GM12873 (cell line): ENCODE measurements at regions not wholly inside any gene's neighbourhood (a gene's known extent, or its start where the extent isn't known, plus 50 kb on each side); places are given as distances from the start of the nearest gene placed in this dataset.

Experiments
- TF ChIP-seq, protein P1 (sequence below): IDR thresholded peaks from 2 replicates; pipeline ENCODE4 v1.5.1; 2012; ENCODE audit warnings: low read depth, mild to moderate bottlenecking, moderate library complexity, low read length, control low read depth; ENCODE audit not compliant: insufficient read depth; ENCODE audit errors: missing control alignments

DNA sequence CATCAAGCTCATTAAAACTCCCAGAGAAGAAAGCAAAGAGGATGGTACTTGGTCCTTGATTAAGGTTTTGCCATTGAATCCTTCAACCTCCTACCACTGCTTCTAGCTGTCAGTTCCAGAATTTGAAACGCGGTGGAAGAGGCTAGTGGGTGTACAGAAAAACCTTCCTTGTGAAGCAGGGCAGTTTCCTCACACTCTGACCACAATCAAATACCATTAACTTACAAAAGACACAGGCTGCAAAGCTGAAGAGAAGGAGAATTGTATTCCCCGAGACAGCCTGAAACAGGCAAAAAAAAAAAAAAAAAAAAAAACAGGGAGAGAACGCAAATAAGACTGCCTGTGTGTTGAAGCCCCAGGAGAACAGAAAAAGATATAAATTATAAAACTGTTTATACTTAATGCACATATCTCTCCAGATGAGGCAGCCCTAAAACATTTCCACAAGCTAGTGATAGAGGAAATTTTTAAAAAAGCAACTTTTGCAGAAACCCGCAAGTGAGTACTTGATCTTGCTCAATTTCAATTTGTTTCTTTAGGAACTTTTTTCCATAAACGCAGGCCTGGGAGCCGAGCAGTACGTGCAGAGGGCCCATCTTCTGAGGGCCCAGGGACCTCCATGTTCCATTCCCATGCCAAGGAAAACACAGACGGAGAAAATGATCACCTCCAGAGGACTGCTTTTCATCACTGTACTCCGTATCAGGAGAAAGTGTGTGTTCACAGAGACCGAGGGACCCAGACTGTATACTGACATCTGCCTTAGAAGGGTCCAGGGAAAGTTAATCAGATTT is 218.7 kb upstream of the BLID start:
- TF ChIP-seq, protein P1, sequence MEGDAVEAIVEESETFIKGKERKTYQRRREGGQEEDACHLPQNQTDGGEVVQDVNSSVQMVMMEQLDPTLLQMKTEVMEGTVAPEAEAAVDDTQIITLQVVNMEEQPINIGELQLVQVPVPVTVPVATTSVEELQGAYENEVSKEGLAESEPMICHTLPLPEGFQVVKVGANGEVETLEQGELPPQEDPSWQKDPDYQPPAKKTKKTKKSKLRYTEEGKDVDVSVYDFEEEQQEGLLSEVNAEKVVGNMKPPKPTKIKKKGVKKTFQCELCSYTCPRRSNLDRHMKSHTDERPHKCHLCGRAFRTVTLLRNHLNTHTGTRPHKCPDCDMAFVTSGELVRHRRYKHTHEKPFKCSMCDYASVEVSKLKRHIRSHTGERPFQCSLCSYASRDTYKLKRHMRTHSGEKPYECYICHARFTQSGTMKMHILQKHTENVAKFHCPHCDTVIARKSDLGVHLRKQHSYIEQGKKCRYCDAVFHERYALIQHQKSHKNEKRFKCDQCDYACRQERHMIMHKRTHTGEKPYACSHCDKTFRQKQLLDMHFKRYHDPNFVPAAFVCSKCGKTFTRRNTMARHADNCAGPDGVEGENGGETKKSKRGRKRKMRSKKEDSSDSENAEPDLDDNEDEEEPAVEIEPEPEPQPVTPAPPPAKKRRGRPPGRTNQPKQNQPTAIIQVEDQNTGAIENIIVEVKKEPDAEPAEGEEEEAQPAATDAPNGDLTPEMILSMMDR = no peak

DNA sequence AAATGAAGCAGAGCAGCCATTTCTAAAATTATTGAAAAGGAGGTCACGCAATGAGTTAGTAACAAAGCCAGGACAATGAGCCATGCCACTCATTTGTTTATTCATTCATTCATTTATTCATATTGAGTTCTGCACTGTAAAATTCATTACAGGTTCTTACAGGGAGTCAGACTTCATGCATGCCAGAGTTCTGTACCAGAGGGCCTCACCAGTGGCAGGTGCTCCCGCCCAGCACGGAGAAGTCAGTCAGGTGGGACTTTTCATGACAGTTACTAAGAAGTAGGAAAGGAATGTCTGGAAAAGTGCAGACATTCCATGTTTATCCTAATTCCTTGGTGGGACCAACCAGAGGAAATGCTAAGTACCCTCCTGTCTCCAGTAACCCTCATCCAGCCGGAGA is 217.5 kb upstream of the BLID start:
- TF ChIP-seq, protein P1 = no peak

DNA sequence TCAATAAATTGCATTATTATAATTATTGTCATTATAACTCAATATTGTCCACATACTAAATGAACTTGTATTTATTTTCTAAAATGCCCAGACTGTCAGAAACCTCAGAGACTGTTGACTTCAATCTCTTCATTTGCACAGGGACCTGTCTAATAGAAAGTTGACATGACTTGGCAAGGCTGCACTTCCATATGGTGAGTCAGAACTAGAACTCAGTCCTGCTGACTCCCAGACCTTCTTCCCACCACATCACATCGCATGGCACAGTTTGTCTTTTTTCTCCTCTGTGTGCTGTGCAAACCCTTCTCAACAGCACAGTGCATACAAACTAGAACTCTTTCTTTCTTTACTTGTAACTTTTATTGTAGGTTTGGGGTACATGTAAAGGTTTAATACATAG is 215.1 kb upstream of the BLID start:
- TF ChIP-seq, protein P1 = no peak

DNA sequence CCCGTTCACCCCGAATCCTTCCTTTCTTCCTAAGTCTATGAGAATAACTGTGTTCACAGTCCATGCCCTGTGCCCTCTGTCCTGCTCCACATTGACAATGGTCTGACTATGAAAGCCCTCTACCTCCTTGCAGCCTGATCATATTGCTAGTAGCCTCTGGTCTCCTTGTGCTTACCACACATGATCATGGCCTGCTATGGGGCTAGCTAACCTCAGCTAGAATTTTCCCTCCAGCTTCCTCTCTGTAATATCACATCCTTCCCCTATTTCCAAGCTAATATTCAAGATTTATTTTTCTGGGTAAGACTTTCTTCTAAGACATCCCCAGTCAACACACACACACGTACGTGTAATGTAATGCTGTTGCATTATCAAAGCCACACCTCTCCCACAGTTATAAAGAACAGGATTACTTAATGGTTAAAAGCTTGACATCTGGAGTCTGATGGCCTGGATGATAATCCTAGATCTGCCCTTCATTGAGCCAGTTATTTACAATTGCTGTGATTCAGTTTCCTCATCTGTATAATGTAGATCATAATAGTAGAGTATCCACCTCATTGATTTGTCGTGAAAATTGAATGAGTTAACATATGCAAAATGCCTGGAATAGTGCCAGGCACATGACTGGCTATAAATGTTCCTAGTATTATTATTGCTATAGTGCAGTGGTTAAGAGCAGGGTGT is 214.4 kb upstream of the BLID start:
- TF ChIP-seq, protein P1 = no peak

DNA sequence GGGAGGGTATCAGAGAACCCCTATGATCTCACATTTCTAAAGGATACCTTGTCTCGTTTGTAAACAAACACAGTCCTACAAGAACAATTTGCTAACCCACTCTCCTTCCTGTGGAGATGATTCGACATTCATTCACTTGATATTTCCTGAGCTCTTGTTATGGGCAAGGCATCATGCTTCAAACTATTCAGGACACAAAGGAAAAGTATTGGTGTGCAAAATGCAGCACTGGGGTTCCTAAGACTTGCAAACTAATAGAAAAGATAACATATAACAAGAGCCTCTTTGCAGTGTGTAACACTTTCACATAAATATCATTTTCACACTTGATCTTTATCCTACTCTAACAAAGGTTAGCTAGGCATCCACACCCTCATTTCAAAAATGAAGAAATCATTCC is 211.5 kb upstream of the BLID start:
- TF ChIP-seq, protein P1 = no peak

DNA sequence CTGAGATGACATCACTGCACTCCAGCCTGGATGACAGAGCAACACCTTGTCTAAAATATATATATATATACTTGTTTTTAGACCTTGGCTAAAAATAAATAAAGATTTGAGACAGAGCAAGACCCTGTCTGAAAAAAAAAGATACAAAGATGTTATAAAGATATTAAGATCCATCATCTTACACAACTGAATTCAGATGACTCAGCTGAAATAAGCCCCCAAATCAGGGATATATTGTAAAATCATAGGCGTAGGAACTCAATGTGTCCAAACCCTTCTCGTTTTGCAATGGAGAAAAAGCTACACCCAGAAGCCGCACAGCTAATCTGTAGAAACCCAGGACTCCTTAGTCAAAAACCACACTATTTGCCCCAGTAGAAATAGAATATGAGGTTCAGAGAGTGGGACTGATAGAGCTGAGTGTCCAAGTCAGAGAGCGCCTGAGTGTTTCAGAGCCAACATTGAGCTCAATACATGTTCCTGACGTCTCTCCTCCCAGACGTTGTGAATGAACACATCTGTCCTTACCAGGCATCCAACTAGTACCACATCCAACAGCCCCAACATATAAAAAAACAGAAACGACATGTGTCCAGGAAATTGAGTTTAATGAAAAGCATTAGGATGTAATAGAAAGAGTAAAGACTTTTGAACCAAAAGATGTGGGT is 207.9 kb upstream of the BLID start:
- TF ChIP-seq, protein P1 = no peak

DNA sequence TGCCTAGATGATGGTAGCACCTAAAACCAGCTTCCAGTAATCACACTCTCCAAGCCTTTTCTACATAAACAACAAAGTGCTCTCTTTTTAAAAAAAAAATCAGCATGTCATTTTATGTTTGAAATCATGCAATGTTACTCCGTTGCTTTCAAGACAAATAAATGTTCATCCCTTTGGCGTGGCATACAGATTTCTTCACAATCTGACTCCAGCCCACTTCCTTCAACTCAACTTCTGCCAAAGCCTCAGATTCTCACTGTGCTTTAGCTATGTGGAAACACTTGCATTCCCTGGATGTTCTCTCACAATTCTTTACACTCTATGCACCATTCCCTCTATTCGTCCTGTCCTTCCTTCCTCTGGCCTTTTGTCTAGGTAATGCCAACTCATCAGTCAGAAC is 206.3 kb upstream of the BLID start:
- TF ChIP-seq, protein P1 = no peak
